ENCODE measurements at regions not wholly inside any gene's neighbourhood (a gene's known extent, or its start where the extent isn't known, plus 50 kb on each side); places are given as distances from the start of the nearest gene placed in this dataset.

DNA sequence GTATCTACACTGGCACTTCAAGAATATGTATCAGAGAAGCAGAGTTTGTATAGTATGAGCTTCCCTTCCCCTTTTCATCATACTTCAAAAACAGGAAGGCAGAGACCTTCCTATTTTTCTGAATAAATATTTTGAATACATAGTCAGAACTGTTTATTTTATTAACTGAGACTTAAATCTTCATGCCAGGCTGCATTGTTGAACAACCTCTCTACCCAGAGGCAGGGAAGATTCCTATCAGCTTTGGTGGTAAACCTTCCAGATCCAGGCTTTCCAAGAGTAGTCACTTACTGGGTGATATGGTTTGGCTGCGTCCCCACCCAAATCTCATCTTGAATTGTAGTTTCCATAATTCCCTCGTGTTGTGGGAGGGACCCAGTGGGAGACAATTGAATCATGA, 217.4 kb upstream of the ATP11B start:
- no peak for TF ChIP-seq EZH2 (IDR thresholded peaks at IDR 0.05; ENCODE audit: low read depth)
- TF ChIP-seq, protein P1, sequence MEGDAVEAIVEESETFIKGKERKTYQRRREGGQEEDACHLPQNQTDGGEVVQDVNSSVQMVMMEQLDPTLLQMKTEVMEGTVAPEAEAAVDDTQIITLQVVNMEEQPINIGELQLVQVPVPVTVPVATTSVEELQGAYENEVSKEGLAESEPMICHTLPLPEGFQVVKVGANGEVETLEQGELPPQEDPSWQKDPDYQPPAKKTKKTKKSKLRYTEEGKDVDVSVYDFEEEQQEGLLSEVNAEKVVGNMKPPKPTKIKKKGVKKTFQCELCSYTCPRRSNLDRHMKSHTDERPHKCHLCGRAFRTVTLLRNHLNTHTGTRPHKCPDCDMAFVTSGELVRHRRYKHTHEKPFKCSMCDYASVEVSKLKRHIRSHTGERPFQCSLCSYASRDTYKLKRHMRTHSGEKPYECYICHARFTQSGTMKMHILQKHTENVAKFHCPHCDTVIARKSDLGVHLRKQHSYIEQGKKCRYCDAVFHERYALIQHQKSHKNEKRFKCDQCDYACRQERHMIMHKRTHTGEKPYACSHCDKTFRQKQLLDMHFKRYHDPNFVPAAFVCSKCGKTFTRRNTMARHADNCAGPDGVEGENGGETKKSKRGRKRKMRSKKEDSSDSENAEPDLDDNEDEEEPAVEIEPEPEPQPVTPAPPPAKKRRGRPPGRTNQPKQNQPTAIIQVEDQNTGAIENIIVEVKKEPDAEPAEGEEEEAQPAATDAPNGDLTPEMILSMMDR (conservative IDR thresholded peaks at IDR 0.05) = no peak

Measured in PC-9 (cell line).